ENCODE measurements at regions not wholly inside any gene's neighbourhood (a gene's known extent, or its start where the extent isn't known, plus 50 kb on each side); places are given as distances from the start of the nearest gene placed in this dataset.

GRCh38 chr9:119114681-119115080 is 254.6 kb downstream of the BRINP1 start:
- Histone ChIP-seq H3K27me3 (ENCODE audit: control insufficient read depth in 2 of 2, insufficient read depth in 2 of 2, low read length in 2 of 2) (no peaks in the 10 kb centered on the region), H3K9ac (ENCODE audit: low read depth in 1 of 2, low read length in 2 of 2) (no peak overlapping the region)

More at GRCh38 chr9:119114681-119115080, 254.6 kb downstream of the BRINP1 start:
- Histone ChIP-seq H3K9me3 (ENCODE audit: control insufficient read depth in 2 of 2, low read length in 2 of 2) (no peaks in the 10 kb centered on the region), H3K27ac (ENCODE audit: low read depth in 2 of 2, low read length in 2 of 2) (no peak overlapping the region), H3K36me3 (ENCODE audit: control insufficient read depth in 2 of 2, insufficient read depth in 2 of 2, low read length in 2 of 2) (no peaks in the 10 kb centered on the region), H3K4me1 (ENCODE audit: control insufficient read depth in 2 of 2, insufficient read depth in 2 of 2, low read length in 2 of 2) (no peaks in the 10 kb centered on the region), H3K4me3 (ENCODE audit: low read length in 2 of 2) (no peak overlapping the region)
